ENCODE measurements at regions not wholly inside any gene's neighbourhood (a gene's known extent, or its start where the extent isn't known, plus 50 kb on each side); places are given as distances from the start of the nearest gene placed in this dataset.

GRCh38 chr6:169847141-169847674 is 95.8 kb downstream of the ERMARD start:
- TF ChIP-seq POLR2AphosphoS5 (IDR thresholded peaks at IDR 0.05; ENCODE audit: low read depth, low read length) (no peak), POLR2A (IDR thresholded peaks at IDR 0.05; ENCODE audit: low read depth, low read length) (no peak), SPI1 (IDR thresholded peaks at IDR 0.05; ENCODE audit: low read depth, low read length) (no peak), POU2F2 (IDR thresholded peaks at IDR 0.05; ENCODE audit: low read depth, low read length) (no peak), TAF1 (IDR thresholded peaks at IDR 0.05; ENCODE audit: low read depth, low read length) (no peak)
